T-helper 1 cell treated with Interleukin-12 subunit alpha and Interleukin-12 subunit beta and Interleukin-4 antibody, amounts not matched to agents 30 μg/mL and 1 μg/mL, for 36 hours (primary cell): ENCODE measurements at regions not wholly inside any gene's neighbourhood (a gene's known extent, or its start where the extent isn't known, plus 50 kb on each side); places are given as distances from the start of the nearest gene placed in this dataset.
"Not testable (repeated sequence)": the region's sequence is repeated elsewhere in the genome, so short reads cannot be mapped to it uniquely, and the experiment has no call there.

Experiments used
- H3K27ac Mint-ChIP-seq: one replicate; pipeline ENCODE4 v1.8.0; 2021; ENCODE audit warnings: mild to moderate bottlenecking, mixed read lengths
- H3K27me3 Mint-ChIP-seq: one replicate; pipeline ENCODE4 v1.8.0; 2021; ENCODE audit warnings: low read depth, mixed read lengths
- H3K36me3 Mint-ChIP-seq: one replicate; pipeline ENCODE4 v1.8.0; 2021; ENCODE audit warnings: low read depth, mixed read lengths
- H3K4me1 Mint-ChIP-seq: one replicate; pipeline ENCODE4 v1.8.0; 2021; ENCODE audit warnings: low read depth, mixed read lengths
- H3K4me3 Mint-ChIP-seq: one replicate; pipeline ENCODE4 v1.8.0; 2021; ENCODE audit warnings: mild to moderate bottlenecking, moderate library complexity, mixed read lengths
- H3K9me3 Mint-ChIP-seq: one replicate; pipeline ENCODE4 v1.8.0; 2021; ENCODE audit warnings: mixed read lengths

DNA sequence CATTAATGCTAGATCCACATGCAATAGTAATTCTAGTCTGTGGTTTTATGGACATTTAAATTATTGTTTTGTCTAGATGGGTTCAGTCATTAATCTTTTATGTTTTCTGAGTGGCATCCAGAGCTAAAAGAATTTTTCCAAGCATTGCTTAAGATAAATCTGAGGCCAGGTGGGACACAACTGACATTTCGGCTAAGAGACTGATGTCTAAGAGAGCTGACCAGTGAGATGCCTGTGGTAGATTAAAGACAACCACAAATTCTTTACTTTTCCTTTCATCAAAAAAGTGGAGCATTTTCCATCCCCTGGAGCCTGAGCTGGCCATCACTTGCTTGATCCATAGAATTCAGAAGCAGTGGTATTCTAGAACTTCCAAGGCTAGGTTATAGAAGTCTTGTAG, 182.2 kb downstream of the NRP2 start:
- Mint-ChIP-seq H3K36me3 (peaks cover 2% of the 10 kb centered on the region), H3K4me1 (peaks cover 11% of the 10 kb centered on the region), H3K4me3 (no peak overlapping the region), H3K9me3 (no peaks in the 10 kb centered on the region), H3K27ac (no peak overlapping the region), H3K27me3 (peaks cover 25% of the 10 kb centered on the region)

DNA sequence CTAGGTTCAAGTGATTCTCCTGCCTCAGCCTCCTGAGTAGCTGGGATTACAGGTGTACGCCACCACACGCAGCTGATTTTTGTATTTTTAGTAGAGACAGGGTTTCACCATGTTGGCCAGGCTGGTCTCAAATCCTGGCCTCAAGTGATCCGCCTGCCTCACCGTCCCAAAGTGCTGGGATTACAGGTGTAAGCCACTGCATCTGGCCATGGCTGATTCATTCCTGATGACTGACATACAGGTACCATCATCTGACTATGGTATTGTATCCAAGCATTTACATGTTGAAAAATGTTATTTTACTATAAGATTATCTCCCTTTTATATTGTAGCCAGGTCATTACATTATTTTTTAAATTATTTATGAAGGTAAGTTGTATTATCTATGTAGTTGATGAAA, 180.5 kb downstream of the NRP2 start:
- H3K27ac Mint-ChIP-seq, H3K4me1 Mint-ChIP-seq, H3K9me3 Mint-ChIP-seq, H3K4me3 Mint-ChIP-seq, H3K36me3 Mint-ChIP-seq: not testable (repeated sequence)
- peaks cover 28% of the 10 kb centered on the region for H3K27me3 Mint-ChIP-seq

DNA sequence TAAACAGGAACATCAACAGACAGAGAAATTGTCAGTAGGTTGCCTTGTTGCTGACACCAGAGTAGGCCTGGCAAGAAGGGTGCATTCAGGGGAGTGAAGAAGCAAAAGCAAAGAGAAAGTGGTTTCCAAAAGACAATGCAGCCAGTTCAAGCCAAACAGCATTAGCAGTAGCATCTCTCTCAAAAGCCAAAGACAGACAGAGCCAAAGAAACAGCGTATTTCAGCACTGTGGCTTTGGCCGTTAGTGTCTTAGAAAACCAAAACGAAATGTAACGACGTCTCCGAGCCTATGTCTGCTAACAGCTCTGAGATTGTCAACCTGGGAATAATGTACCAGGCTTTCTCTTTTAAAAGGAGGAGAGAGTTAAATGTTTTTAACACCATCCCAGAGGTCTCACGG, 178.6 kb downstream of the NRP2 start:
- Mint-ChIP-seq H3K4me1 (no peaks in the 10 kb centered on the region), H3K9me3 (no peaks in the 10 kb centered on the region), H3K27me3 (peaks cover 27% of the 10 kb centered on the region), H3K36me3 (no peaks in the 10 kb centered on the region), H3K4me3 (no peak overlapping the region), H3K27ac (no peak overlapping the region)

DNA sequence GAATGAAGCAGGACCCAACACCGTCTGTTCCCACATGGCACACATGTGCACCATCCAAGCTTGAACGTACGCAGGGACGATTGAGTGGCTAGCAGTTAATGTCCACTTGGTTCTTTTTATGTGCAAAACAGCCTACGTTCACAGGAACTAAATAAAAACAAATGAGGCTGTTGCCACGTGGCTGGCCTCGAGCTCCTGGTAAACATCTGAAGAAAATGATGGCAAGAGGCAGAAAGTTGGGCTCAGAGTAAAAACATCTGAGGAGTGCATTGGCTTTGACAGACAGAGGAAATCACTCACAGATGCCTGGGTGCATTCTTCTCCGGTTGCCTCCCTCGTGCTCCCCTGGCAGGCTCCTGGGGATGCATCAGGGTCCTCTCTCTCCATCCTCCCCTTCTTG, 177.9 kb downstream of the NRP2 start:
- no peaks in the 10 kb centered on the region for H3K9me3 Mint-ChIP-seq
- H3K27me3 Mint-ChIP-seq = peaks cover 25% of the 10 kb centered on the region
- H3K4me3 Mint-ChIP-seq = no peak overlapping the region
- H3K4me1 Mint-ChIP-seq = no peaks in the 10 kb centered on the region
- H3K27ac Mint-ChIP-seq = no peak overlapping the region
- H3K36me3 Mint-ChIP-seq = no peaks in the 10 kb centered on the region

DNA sequence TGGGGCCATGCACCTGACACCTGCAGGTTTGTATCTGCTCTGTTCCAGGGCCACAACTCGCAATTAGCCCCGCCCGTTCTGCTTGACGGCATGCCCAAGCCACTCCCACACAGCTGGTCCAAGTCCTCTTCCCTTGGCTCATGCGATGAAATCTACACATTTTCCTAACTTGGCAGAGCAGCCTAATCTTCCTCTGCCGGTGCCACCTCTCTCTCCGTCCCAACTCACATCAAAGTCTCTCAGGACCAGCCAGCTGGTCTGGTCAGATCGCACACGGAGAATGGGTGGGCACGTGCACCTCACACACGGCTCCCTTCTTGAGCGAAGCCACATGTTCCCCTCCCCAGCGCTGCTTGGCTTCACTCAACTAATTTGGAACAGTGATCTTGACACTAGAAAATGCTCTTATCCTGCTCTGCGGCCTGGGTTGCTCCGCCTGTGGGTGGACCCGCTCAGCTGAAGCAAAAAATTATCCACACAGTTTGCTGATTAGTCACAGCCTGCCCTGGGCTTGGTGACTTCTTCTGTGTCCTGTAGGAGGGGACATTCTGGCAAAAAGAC, 176.7 kb downstream of the NRP2 start:
- no peak overlapping the region for H3K4me3 Mint-ChIP-seq
- no peak overlapping the region for H3K27ac Mint-ChIP-seq
- H3K4me1 Mint-ChIP-seq = no peaks in the 10 kb centered on the region
- H3K36me3 Mint-ChIP-seq = no peaks in the 10 kb centered on the region
- H3K9me3 Mint-ChIP-seq = no peaks in the 10 kb centered on the region
- H3K27me3 Mint-ChIP-seq = peaks cover 21% of the 10 kb centered on the region

DNA sequence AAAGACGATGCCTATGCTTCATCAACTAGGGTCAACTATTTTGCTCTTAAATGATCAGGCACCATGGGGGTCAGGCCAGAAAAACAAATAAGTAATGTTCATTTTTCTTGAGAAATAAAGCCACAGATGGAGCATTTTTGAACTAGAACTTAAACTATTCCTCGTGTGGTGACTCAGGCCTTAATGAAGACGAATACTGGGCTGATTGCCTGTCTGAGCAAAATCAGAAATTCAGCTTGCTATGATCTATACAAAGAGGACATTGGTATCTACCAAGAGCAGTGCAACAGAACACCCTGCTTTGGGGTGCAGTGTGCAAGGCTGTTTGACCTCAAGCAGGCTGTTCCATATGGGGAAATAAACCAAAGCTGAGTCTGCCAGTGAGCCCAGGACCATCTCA, 176.0 kb downstream of the NRP2 start:
- no peaks in the 10 kb centered on the region for H3K36me3 Mint-ChIP-seq
- no peak overlapping the region for H3K4me3 Mint-ChIP-seq
- H3K9me3 Mint-ChIP-seq = no peaks in the 10 kb centered on the region
- H3K27ac Mint-ChIP-seq = no peak overlapping the region
- H3K27me3 Mint-ChIP-seq = peaks cover 21% of the 10 kb centered on the region
- H3K4me1 Mint-ChIP-seq = no peaks in the 10 kb centered on the region

DNA sequence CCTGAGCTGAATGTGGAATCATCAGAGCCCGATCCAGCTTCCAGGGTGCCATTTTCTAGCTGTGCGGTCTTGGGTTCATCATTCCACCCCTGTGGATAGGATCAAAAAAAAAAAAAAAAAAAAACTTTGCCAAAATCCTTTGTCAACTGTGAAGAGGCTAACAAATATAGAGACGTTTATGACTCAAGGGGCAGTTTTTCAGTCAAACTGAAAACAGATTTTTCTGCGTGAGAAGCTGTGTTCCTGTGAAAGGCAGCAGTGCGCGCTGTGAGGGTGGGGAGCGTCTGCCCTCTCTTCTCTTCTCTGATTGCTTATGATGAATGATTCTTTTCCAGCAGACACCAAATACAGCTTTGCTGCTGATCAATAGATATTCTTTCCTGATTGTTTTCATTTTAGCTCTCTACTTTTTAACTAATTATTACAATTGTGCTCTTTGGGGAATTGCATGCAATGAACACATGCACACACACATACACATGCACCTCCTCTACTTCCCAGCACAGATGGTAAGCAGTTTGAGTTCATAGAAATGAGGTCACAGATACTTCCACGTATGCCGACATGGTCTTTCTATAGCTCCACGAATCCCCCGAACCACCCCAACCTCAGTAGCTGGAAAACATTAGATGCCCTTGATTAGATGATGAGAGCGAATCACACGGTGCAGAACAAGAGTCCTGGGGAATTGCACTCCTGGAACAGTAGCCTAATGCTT, 175.4 kb downstream of the NRP2 start:
- H3K36me3 Mint-ChIP-seq = no peaks in the 10 kb centered on the region
- no peaks in the 10 kb centered on the region for H3K9me3 Mint-ChIP-seq
- H3K4me3 Mint-ChIP-seq = no peak overlapping the region
- no peaks in the 10 kb centered on the region for H3K4me1 Mint-ChIP-seq
- H3K27ac Mint-ChIP-seq = no peak overlapping the region
- peaks cover 25% of the 10 kb centered on the region for H3K27me3 Mint-ChIP-seq

DNA sequence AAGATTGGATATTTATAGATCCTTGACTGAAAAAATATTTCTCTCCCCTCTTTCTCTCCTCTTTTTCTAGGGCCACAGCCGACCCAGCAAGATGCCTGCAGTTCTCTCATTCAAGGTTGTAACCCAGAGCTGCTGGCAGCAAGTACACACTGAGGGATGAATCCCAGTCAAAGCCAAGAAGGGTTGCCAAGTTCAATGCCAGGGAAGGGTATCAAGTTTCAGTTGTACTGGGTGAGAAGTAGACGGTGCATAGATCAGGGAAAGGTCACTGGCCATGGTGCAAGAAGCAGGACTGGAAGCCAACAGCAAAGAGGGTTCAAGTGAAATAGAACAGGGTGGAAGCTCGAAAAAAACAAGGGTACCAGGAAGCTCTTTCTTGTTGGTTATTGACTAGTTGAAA, 170.2 kb downstream of the NRP2 start:
- peaks cover 15% of the 10 kb centered on the region for H3K27me3 Mint-ChIP-seq
- no peak overlapping the region for H3K4me3 Mint-ChIP-seq
- no peak overlapping the region for H3K27ac Mint-ChIP-seq
- no peaks in the 10 kb centered on the region for H3K9me3 Mint-ChIP-seq
- no peaks in the 10 kb centered on the region for H3K4me1 Mint-ChIP-seq
- no peaks in the 10 kb centered on the region for H3K36me3 Mint-ChIP-seq

DNA sequence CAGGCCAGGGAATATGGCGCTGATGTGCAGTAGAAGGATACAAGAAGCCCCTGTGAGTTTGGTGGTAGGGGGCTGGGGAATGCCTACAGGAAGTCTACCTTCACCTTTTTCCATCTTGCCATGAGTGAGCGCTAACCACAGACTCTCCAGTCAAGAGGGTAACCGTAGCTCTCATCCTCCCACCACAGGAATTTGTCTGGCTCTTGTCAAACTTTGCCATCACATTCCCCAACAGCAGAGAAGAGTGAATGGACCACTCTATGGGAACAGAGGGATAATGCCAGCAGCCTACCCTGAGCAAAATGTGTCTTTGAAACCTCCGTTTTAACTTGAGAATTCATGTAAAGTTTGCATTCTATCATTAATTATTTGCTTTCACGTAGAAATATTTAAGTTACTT, 168.3 kb downstream of the NRP2 start:
- peaks cover 15% of the 10 kb centered on the region for H3K27me3 Mint-ChIP-seq

DNA sequence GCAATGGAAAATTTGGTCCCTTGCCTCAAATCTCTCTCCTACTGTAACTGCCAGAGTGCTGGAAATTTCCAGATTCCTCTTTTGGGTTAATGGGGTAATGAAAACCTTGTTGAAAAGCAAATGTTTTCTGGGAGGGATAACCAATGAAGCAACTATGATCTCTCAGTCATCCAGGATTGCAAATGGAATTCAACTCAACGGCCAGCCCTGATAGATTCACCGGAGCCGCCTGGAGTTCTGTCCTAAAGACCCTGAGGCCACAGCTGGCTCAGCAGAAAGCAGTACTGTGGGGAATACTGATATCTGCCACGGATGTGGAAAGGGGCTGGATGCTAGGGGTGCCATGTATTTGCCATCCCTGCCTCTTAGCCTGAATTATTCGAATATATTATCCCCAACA, 167.8 kb downstream of the NRP2 start:
- peaks cover 12% of the 10 kb centered on the region for H3K27me3 Mint-ChIP-seq
- H3K27ac Mint-ChIP-seq = no peak overlapping the region
- no peaks in the 10 kb centered on the region for H3K9me3 Mint-ChIP-seq
- no peak overlapping the region for H3K4me3 Mint-ChIP-seq
- H3K36me3 Mint-ChIP-seq = no peaks in the 10 kb centered on the region
- H3K4me1 Mint-ChIP-seq = no peaks in the 10 kb centered on the region

More for the DNA sequence above, 168.3 kb downstream of the NRP2 start:
- Mint-ChIP-seq H3K9me3 (no peaks in the 10 kb centered on the region), H3K4me3 (no peak overlapping the region), H3K4me1 (no peaks in the 10 kb centered on the region), H3K36me3 (no peaks in the 10 kb centered on the region), H3K27ac (no peak overlapping the region)

DNA sequence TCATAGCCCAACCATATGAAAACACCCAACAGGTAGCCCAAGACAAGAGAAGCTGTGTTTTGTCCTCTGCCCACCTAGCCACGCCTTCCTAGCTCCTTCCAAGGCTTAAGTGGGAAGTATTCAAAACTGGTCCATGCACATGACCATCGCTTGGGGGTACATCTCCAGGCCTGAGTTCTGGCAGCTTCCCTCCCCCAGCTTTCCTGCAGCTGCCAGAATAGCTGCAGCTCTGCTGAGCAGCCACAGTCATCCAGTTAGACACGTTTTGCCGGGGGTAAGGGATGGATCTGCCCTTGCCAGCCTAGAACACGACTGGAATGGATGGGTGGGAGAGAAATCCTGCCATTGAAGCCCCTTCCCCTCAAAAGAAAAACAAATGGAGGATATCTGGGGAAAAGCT, 166.8 kb downstream of the NRP2 start:
- Mint-ChIP-seq H3K4me1 (no peaks in the 10 kb centered on the region), H3K36me3 (no peaks in the 10 kb centered on the region), H3K27me3 (peaks cover 12% of the 10 kb centered on the region), H3K27ac (no peak overlapping the region), H3K4me3 (no peak overlapping the region), H3K9me3 (no peaks in the 10 kb centered on the region)

DNA sequence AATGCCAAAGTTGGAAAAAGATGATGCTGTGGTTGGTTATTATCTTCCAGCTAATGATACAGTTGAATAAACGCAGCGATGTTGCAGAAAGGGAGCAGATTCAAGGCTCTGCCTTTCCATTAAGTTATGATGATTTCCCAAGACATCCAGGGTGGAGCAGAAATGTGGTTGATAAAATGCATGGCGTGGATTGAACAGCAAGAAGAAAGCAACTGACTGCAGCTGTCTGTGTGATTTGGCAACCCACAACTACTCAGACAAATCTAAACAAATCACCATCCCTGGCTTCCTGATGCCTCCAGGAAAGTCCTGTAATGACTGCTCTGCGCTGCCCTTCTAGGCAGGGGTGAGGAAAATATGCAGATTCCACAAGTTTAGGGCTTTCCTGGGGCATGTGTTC, 166.3 kb downstream of the NRP2 start:
- Mint-ChIP-seq H3K27ac (no peak overlapping the region), H3K4me1 (no peaks in the 10 kb centered on the region), H3K9me3 (no peaks in the 10 kb centered on the region), H3K4me3 (no peak overlapping the region), H3K27me3 (peaks cover 12% of the 10 kb centered on the region), H3K36me3 (no peaks in the 10 kb centered on the region)
